T-helper 17 cell (primary cell): ENCODE measurements at regions not wholly inside any gene's neighbourhood (a gene's known extent, or its start where the extent isn't known, plus 50 kb on each side); places are given as distances from the start of the nearest gene placed in this dataset.

Experiments
- ATAC-seq: fragments of 150-1000 bp; cut with Tn5 transposase; 2 replicates; pipeline ENCODE4 v1.10.0; 2021; ENCODE audit warnings: mild to moderate bottlenecking, moderate library complexity
- DNase-seq, 3 donors: peaks; one replicate each; pipeline versions ENCODE4 v3.0.0 to v3.0.0-alpha.2; 2020 to 2021
- H3K9me3 ChIP-seq: one replicate; pipeline ENCODE4 v1.7.0; 2013; ENCODE audit warnings: low read length, mild to moderate bottlenecking; ENCODE audit not compliant: control insufficient read depth, poor library complexity, severe bottlenecking
- H3K27ac Mint-ChIP-seq: one replicate; pipeline ENCODE4 v1.8.0; 2022; ENCODE audit warnings: mild to moderate bottlenecking, moderate library complexity, mixed read lengths
- H3K27me3 Mint-ChIP-seq: one replicate; pipeline ENCODE4 v1.8.0; 2022; ENCODE audit warnings: mixed read lengths
- H3K36me3 Mint-ChIP-seq: one replicate; pipeline ENCODE4 v1.8.0; 2022; ENCODE audit warnings: low read depth, mixed read lengths
- H3K4me1 Mint-ChIP-seq: one replicate; pipeline ENCODE4 v1.8.0; 2022; ENCODE audit warnings: mild to moderate bottlenecking, mixed read lengths
- H3K4me3 Mint-ChIP-seq: one replicate; pipeline ENCODE4 v1.8.0; 2022; ENCODE audit warnings: mild to moderate bottlenecking, moderate library complexity, mixed read lengths

DNA sequence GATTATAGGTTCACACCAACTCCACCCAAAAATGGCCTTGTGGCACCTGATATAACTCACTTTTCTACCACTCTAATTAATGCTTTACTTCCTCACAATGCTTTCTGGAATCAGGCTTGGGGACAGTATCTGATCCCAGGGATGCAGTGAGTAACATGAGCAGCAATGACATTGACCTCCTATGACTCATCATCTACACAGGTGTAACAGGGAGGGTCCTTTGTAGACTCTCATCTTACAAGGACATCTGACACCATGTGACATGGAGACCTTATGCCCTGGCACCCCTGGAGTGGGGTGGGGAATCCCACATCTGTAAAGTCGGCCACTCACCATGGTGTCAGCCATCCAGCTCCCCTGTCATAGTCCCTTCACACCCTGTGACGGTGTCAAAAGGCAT lies 586.4 kb downstream of the MED13L start:
- Mint-ChIP-seq H3K27ac (no peak overlapping the region), H3K36me3 (no peaks in the 10 kb centered on the region), H3K4me3 (no peak overlapping the region), H3K4me1 (no peaks in the 10 kb centered on the region), H3K27me3 (no peaks in the 10 kb centered on the region)
- DNase-seq (no peak), ATAC-seq (no peak)
- H3K9me3 ChIP-seq: no peaks in the 10 kb centered on the region

DNA sequence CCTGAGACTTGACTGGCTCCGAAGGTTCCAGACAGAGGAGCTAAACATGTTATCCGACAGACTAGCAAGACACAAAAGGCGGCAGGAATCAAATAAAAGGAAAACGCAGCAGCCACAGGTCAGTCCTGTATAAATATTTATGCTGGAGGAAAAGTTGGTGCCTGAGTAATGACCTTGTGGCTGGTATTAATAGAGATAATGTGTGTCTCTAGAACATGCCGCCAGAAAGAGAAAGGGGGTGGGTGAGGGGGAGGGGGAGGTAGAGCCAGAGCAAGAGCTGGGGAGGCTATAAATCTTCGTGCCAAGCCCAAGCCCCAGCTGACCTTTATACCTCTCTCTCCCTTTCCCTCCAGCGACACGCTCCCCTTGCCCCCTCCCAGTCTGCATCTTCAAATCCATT lies 590.4 kb downstream of the MED13L start:
- DNase-seq (no peak), ATAC-seq (no peak)
- H3K4me3 Mint-ChIP-seq: no peak overlapping the region
- no peaks in the 10 kb centered on the region for H3K9me3 ChIP-seq
- no peak overlapping the region for H3K27ac Mint-ChIP-seq
- no peaks in the 10 kb centered on the region for H3K27me3 Mint-ChIP-seq
- H3K36me3 Mint-ChIP-seq: no peaks in the 10 kb centered on the region
- H3K4me1 Mint-ChIP-seq: no peaks in the 10 kb centered on the region

DNA sequence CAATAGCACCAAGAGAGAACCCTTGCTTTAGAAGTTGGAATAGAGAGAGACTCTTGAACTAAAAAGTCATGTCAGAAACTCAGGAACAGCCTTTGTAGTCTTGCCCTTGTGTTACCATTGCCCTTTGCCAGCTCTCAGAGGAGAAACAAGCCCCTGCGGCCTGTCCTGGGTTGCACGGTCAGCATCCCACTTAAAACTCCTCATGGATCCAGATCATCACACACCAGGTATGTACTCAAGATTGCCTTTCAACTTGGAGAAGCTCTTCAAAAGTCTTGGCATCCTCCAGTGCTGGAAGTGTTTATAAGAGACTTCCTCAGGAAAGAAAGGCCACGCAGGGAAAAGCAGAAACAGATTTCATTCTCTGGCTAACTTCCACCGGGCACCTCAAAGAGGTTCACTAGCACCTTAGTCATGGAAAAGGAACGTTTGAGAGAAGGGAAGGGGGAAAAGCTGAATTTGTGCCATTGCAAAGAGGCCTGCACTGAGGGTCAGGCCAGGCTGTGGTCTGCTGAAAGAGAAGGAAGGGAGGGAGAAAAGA lies 594.2 kb downstream of the MED13L start:
- Mint-ChIP-seq H3K27ac (no peak overlapping the region), H3K27me3 (no peaks in the 10 kb centered on the region), H3K4me1 (no peaks in the 10 kb centered on the region), H3K36me3 (no peaks in the 10 kb centered on the region), H3K4me3 (no peak overlapping the region)
- DNase-seq: no peak
- ATAC-seq: no peak
- no peaks in the 10 kb centered on the region for H3K9me3 ChIP-seq

DNA sequence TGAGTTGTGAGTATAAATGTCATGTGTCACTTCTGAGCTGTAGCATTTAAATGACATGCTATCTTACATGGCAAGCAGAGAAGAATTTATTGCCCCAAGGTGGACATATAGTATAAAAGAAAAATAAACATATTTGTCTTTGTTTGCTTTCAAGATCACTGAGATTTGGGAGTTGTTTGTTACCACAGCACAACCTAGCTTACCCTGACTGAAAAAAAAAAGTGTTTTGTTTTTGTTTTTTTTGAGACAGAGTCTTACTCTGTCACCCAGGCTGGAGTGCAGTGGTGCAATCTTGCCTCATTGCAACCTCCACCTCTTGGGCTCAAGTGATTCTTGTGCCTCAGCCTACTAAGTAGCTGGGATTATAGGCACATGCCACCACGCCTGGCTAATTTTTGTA lies 596.5 kb downstream of the MED13L start:
- ATAC-seq (no peak), DNase-seq (no peak)
- no peak overlapping the region for H3K4me3 Mint-ChIP-seq
- H3K4me1 Mint-ChIP-seq: no peaks in the 10 kb centered on the region
- H3K27ac Mint-ChIP-seq: no peak overlapping the region
- H3K9me3 ChIP-seq: no peaks in the 10 kb centered on the region
- no peaks in the 10 kb centered on the region for H3K36me3 Mint-ChIP-seq
- H3K27me3 Mint-ChIP-seq: no peaks in the 10 kb centered on the region

DNA sequence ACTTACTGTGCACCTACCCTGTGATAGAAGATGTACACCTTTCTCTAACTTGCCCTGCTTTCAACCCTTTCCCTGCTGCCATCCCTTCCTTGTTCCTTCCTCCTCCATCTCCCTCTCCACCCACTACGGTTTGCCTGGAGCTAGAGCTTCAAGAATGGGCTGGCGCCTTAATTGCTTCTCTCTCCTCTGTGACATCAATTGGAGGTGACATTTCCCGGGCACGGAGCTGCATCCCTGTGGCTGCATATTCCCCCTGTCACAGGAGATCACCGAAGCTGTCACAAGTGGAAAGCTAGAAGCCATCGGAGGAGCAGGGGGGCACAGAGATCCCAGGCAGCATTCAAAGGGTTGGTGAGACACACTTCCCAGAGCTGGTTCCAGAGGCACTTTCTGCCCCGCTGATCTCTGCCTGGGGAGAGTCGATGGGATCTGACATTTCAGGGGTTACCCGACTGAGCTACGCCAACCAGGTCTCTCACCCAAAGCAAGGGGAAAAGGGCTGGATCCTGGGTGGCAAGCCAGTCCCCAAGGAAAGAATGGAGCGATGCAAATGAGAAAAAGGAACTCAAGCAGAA lies 604.9 kb downstream of the MED13L start:
- ATAC-seq (no peak), DNase-seq (no peak)
- Mint-ChIP-seq H3K27ac (no peak overlapping the region), H3K4me3 (no peak overlapping the region), H3K27me3 (no peaks in the 10 kb centered on the region), H3K36me3 (no peaks in the 10 kb centered on the region), H3K4me1 (no peaks in the 10 kb centered on the region)
- H3K9me3 ChIP-seq: no peaks in the 10 kb centered on the region

DNA sequence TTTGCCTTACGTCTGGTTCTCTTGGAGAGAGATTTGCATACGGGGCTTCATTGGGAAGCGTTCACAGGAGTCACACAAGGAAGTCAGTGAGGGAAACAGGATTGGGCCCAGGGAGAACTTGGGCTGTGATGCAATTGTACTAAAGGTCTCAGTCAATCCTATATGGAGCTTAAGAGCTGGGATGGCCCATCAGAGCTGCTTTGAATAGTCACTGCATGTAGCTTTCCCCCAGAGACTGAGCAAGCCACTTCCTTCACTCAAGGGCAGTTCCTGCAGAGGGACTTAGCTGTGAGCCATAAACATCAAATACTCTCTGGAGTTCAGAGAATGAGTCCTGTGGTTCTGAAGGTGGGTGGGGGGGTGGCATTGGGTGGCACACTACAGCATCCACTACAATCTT lies 605.4 kb downstream of the MED13L start:
- no peaks in the 10 kb centered on the region for H3K9me3 ChIP-seq
- no peaks in the 10 kb centered on the region for H3K4me1 Mint-ChIP-seq
- DNase-seq: no peak
- H3K27ac Mint-ChIP-seq: no peak overlapping the region
- H3K4me3 Mint-ChIP-seq: no peak overlapping the region
- no peaks in the 10 kb centered on the region for H3K27me3 Mint-ChIP-seq
- ATAC-seq: no peak
- H3K36me3 Mint-ChIP-seq: no peaks in the 10 kb centered on the region

DNA sequence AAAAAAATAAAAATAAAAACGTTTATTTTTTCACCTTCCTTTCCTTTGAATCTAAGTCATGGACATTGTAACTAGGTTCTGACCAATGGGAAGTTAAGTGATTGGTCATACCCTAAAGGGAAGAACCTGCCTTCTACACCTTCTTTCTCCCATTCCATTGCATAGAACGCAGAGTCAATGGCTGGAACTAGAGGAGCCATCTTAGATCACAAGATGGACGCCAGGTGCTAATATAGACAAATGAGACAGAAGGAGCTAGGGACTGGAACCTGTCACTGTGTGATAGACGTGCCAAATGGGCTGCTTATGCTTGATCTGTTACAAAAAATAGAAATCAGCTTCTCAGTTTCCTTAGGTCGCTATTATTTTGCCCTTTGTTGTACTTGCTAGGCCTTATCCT lies 606.6 kb downstream of the MED13L start:
- Mint-ChIP-seq H3K36me3 (no peaks in the 10 kb centered on the region), H3K27ac (no peak overlapping the region), H3K4me3 (no peak overlapping the region), H3K27me3 (no peaks in the 10 kb centered on the region), H3K4me1 (no peaks in the 10 kb centered on the region)
- no peak for DNase-seq
- no peaks in the 10 kb centered on the region for H3K9me3 ChIP-seq
- ATAC-seq: no peak

DNA sequence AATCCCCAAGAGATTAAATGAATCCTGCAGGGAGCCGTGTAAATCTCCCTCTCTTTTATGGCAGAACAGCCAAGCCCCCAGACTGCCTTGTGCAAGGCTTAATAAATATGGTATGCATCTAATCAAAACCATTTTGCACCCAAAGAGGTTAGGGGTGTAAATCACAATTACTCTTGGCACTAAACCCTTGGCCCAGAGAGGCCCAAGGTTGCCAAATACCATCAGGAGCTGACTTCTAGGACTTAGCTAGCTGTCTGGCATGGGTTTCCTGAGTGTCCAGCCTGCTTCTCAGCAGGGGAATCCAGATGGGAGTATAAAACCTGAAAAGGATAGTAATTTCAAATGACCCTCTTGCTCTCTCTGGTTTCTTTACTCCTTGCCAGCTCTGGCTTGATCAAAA lies 610.4 kb downstream of the MED13L start:
- Mint-ChIP-seq H3K27me3 (no peaks in the 10 kb centered on the region), H3K27ac (no peak overlapping the region), H3K4me1 (no peaks in the 10 kb centered on the region), H3K36me3 (no peaks in the 10 kb centered on the region), H3K4me3 (no peak overlapping the region)
- no peaks in the 10 kb centered on the region for H3K9me3 ChIP-seq
- DNase-seq (no peak), ATAC-seq (no peak)

DNA sequence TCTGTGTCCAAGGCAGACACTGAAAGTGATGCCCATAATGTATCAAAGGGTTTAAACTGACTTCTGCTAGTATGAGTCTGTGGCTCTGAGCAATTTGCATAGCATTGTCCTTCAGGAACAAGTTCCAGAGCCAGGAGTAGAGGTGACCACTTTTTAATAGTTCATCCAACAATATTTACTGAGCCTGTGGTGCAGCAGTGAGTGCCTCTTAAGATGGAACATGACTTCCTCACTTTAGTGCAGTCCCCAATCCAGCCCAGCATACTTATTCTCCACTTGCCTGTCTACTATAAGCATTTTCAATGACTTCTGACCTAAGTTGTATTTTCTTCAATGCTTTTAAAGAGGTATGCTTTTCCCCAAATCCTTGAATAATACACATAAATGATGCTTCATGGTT lies 611.3 kb downstream of the MED13L start:
- H3K9me3 ChIP-seq: no peaks in the 10 kb centered on the region
- ATAC-seq (no peak), DNase-seq (no peak)
- no peak overlapping the region for H3K4me3 Mint-ChIP-seq
- no peaks in the 10 kb centered on the region for H3K4me1 Mint-ChIP-seq
- no peaks in the 10 kb centered on the region for H3K27me3 Mint-ChIP-seq
- no peaks in the 10 kb centered on the region for H3K36me3 Mint-ChIP-seq
- no peak overlapping the region for H3K27ac Mint-ChIP-seq

DNA sequence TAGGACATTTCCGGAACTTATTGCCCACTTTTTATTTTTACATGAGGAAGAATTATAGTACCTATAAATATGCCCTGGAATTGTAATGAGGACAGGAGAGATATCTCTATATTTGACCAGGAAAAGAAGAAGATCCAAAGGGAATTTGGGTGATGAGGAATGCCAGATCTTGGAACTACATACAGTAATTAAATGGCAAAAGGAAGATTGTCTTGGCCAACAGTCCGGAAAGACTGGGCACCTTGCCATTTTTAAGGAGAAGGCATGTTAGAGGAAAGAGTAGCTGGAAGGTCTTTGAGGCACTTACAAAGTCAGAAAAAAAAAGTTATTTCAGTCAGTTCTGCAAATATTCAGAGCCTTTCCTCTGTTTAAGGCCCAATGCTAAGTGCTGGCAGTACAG lies 616.4 kb downstream of the MED13L start:
- ATAC-seq: no peak
- H3K27ac Mint-ChIP-seq: no peak overlapping the region
- H3K4me3 Mint-ChIP-seq: no peak overlapping the region

DNA sequence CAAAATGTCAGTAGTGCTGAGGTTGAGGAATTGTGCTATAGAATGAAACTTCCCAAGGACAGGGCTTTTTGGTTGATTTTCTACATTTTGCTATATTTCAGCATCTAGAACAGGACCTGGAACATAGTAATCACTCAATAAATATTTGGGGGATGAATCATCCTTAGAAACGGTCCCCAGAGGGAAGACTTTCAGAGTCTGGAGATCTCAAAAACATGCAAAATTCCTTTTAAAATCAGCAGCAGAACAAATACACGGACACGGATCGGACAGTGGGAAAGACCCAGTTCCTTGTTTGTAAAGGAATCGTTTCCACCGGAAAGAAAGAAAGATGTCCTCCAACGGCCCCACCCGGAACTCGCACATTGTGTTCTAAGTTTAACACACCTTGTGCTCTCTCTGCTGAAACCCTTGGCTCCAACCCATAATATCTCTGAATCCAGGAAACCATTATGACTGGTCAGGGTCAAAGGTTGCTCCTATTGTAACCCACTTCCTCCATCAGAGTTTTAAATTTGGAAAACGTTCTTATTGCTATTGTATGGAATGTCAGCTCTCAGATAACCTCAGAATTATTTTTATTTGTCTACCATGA lies 617.2 kb downstream of the MED13L start:
- no peaks in the 10 kb centered on the region for H3K9me3 ChIP-seq
- Mint-ChIP-seq H3K4me3 (no peak overlapping the region), H3K27ac (no peak overlapping the region), H3K27me3 (no peaks in the 10 kb centered on the region), H3K4me1 (no peaks in the 10 kb centered on the region), H3K36me3 (no peaks in the 10 kb centered on the region)
- no peak for ATAC-seq
- DNase-seq: no peak

More for the DNA sequence above, 616.4 kb downstream of the MED13L start:
- H3K27me3 Mint-ChIP-seq: no peaks in the 10 kb centered on the region
- H3K4me1 Mint-ChIP-seq: no peaks in the 10 kb centered on the region
- H3K36me3 Mint-ChIP-seq: no peaks in the 10 kb centered on the region
- no peak for DNase-seq
- no peaks in the 10 kb centered on the region for H3K9me3 ChIP-seq

DNA sequence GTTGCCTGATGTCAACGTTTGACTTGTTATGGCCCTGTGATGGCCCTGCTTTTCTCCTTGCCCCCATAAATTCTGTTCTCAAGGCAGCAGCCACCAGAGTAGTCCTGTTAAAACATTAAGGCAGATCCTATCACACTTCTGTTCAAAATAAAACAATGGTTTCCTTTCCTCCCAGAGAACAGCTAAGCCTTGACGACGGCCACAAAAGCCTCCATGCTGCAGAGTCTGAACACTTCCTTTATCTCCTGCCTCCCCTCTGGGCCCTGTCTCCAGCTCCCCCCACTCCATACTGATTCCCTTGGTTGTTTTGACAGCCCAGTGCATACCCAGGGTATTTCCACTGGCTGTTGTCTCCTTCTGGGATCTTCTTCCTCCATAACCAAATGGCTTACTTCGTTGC lies 618.1 kb downstream of the MED13L start:
- H3K4me1 Mint-ChIP-seq: no peaks in the 10 kb centered on the region
- no peak overlapping the region for H3K27ac Mint-ChIP-seq
- no peaks in the 10 kb centered on the region for H3K36me3 Mint-ChIP-seq
- H3K27me3 Mint-ChIP-seq: no peaks in the 10 kb centered on the region
- ATAC-seq (no peak), DNase-seq (no peak)
- H3K4me3 Mint-ChIP-seq: no peak overlapping the region
- H3K9me3 ChIP-seq: no peaks in the 10 kb centered on the region

DNA sequence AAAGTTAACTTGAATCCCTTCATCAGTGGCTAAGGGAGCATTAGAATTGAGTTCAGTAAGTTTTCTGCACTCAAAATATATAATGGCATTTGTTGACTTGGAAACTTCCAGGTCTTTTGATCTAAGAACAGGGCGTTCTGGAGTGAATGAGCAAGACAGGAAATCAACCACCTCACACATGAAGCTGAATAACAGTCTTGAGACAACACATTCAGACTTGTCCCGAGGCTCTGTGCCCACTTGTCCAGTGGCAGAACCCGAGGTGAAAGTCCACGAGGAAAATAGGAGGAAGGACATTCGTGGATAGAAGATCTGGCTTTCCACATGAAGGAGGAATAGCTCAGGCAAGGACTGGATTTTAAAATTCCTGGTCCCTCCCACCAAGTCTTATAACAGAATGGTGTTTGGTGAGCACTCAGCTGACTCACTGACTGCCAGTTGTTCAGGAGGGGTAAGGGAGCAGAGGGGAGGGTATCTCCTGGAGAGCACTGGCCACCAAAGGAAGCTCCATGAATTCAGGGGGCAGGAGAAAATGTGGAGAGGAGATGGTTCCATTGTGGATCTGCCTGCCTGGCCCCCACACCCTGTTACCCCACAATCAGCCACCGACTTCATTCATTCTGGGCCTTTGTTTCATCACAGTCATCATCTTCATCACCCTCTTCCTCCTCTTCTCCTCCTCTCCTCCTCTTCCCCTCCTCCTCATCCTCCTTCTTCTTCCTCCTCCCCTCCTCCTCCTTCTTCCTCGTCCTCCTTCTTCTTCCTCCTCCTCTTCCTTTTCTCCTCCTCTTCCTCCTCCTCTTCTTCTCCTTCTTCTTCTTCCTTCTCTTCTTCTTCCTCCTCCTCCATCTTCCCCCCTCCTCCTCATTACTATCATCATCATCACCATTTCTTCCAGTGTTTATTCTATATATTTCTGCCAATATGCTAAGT lies 620.1 kb downstream of the MED13L start:
- H3K9me3 ChIP-seq: no peaks in the 10 kb centered on the region
- no peaks in the 10 kb centered on the region for H3K36me3 Mint-ChIP-seq
- H3K27me3 Mint-ChIP-seq: no peaks in the 10 kb centered on the region
- ATAC-seq (no peak), DNase-seq (no peak)
- no peaks in the 10 kb centered on the region for H3K4me1 Mint-ChIP-seq
- H3K27ac Mint-ChIP-seq: no peak overlapping the region
- H3K4me3 Mint-ChIP-seq: no peak overlapping the region
